ENCODE measurements at regions not wholly inside any gene's neighbourhood (a gene's known extent, or its start where the extent isn't known, plus 50 kb on each side); places are given as distances from the start of the nearest gene placed in this dataset.

GRCh38 chr5:130476325-130476724, 572.1 kb downstream of the CHSY3 start:
- H3K9me3 ChIP-seq (replicated peaks; ENCODE audit: control insufficient read depth, insufficient read depth, low read length): no peaks in the 10 kb centered on the region
- RAD21 ChIA-PET (ENCODE audit: unreplicated experiment): no interaction called here
- no peaks in the 10 kb centered on the region for H4K20me1 ChIP-seq (ENCODE audit: control insufficient read depth, insufficient read depth)
- 58% methylated on average over 6 of the region's 6 CpGs for WGBS (ENCODE audit: insufficient coverage, insufficient replicate concordance, low lambda C conversion rate, missing lambda C conversion rate)
- DNase-seq (ENCODE audit: low read depth, low spot score): no peak
- no peak overlapping the region for H3K4me2 ChIP-seq (ENCODE audit: control insufficient read depth, insufficient read depth)
- no peaks in the 10 kb centered on the region for H3K4me1 ChIP-seq (ENCODE audit: control insufficient read depth, insufficient read depth, low read length)
- SMC1A ChIA-PET (ENCODE audit: uncharacterized antibody, unreplicated experiment): no interaction called here
- no peaks in the 10 kb centered on the region for H3K79me2 ChIP-seq (ENCODE audit: control insufficient read depth, insufficient read depth, low read length)
- ATAC-seq: no peak
- no peak overlapping the region for H3K4me3 ChIP-seq
- FAIRE-seq: no peak
- POLR2A ChIA-PET: no interaction called here
- no peaks in the 10 kb centered on the region for H3K36me3 ChIP-seq (ENCODE audit: control insufficient read depth in 2 of 2, insufficient read depth in 2 of 2, low read length in 1 of 2)
- H3K27ac ChIP-seq (ENCODE audit: control insufficient read depth, insufficient read depth): no peak overlapping the region
- intact Hi-C loops (cut with micrococcal nuclease; ENCODE audit: unreplicated experiment) (no loop called here), in situ Hi-C loops (cut with MboI) (no loop called here)
- no peaks in the 10 kb centered on the region for H3K27me3 ChIP-seq (replicated peaks in 1 of 2; ENCODE audit: control insufficient read depth in 2 of 2, insufficient read depth in 2 of 2, low read length in 1 of 2)
- H2AFZ ChIP-seq (ENCODE audit: control insufficient read depth, low read depth, low read length): no peak overlapping the region
- CTCF ChIA-PET: no interaction called here
- H3K9ac ChIP-seq (ENCODE audit: control insufficient read depth, insufficient read depth, low read length): no peak overlapping the region
- BruUV-seq (replicated peaks): no TSS peak
- TF ChIP-seq SMAD5 (IDR thresholded peaks at IDR 0.05; ENCODE audit: low read depth): no peak
- no peak for TF ChIP-seq SKIL (IDR thresholded peaks at IDR 0.05; ENCODE audit: low read depth, poor library complexity, severe bottlenecking)
- TF ChIP-seq MTA3 (IDR thresholded peaks at IDR 0.05; ENCODE audit: borderline replicate concordance, low read length): no peak
- no peak for TF ChIP-seq ZBTB11 (CRISPR knock-in tag; IDR thresholded peaks at IDR 0.05)
- TF ChIP-seq RAD51 (IDR thresholded peaks at IDR 0.05): no peak
- no peak for TF ChIP-seq MAX (IDR thresholded peaks at IDR 0.05; ENCODE audit: low read depth, low read length)
